SU-DHL-6 (cell line): ENCODE measurements at regions not wholly inside any gene's neighbourhood (a gene's known extent, or its start where the extent isn't known, plus 50 kb on each side); places are given as distances from the start of the nearest gene placed in this dataset.

Experiments used
- CTCF ChIP-seq: fragments of 200-600 bp; sonication (generic); IDR thresholded peaks from one replicate; pipeline ENCODE4 v1.5.1; 2017; ENCODE audit warnings: antibody characterized with exemption, mild to moderate bottlenecking, low read length, moderate library complexity; ENCODE audit not compliant: insufficient read depth, poor library complexity, severe bottlenecking
- EZH2phosphoT487 ChIP-seq: fragments of 200-600 bp; sonication (generic), shearing (Covaris generic); conservative IDR thresholded peaks from 2 replicates; pipeline ENCODE4 v1.6.1; 2018; ENCODE audit warnings: mild to moderate bottlenecking, antibody characterized with exemption, low read length, moderate library complexity, mixed read lengths

- TF ChIP-seq EZH2phosphoT487 (no peak), CTCF (no peak)
Measured at GRCh38 chr1:115495625-115496024, 146.1 kb upstream of the VANGL1 start.
